K562 (cell line): ENCODE measurements at regions not wholly inside any gene's neighbourhood (a gene's known extent, or its start where the extent isn't known, plus 50 kb on each side); places are given as distances from the start of the nearest gene placed in this dataset.

Experiments used
- ATAC-seq: fragments of 200-7000 bp; cut with Tn5 transposase; 3 replicates; pipeline ENCODE4 v1.9.1; 2020; ENCODE audit warnings: moderate library complexity
- BruUV-seq: library from RNA; stranded (reverse); fragments of 400-500 nt; replicated peaks from 2 replicates; lab custom pipeline; 2021; lab: Mats Ljungman, UMichigan
- CTCF ChIA-PET: fragments of 300-600 bp; formaldehyde crosslinking; extraction: SDS; loops from one replicate; lab custom pipeline; 2021; ENCODE audit warnings: low intra/inter-chr PET ratio; lab: Yijun Ruan, JAX
- POLR2A ChIA-PET: fragments of 300-600, 350-650 bp; sonication (Branson Sonifier 250); formaldehyde crosslinking; extraction: SDS; loops from one replicate; lab custom pipeline; 2021; ENCODE audit warnings: antibody characterized with exemption, inconsistent platforms; lab: Yijun Ruan, JAX
- DNase-seq, 4 experiments: peaks; one replicate each; pipeline versions ENCODE4 v3.0.0 to v3.0.0-alpha.2; 2011 to 2018; ENCODE audit warnings: low spot score in 3 of 4, mixed read lengths in 3 of 4; ENCODE audit errors: extremely low read depth in 1 of 4
- FAIRE-seq: peaks from 2 replicates; lab custom pipeline; 2011; peaks lifted over from hg19 to GRCh38; lab: Jason Lieb, UNC
- H2AFZ ChIP-seq: 2 replicates; pipeline ENCODE4 v1.6.0; 2011; ENCODE audit warnings: low read depth, low read length, control low read depth, inconsistent platforms
- H3K27ac ChIP-seq: fragments of 200-600 bp; 3 replicates; pipeline ENCODE4 v1.8.0; 2011; ENCODE audit warnings: low read depth, mild to moderate bottlenecking, control low read depth, inconsistent platforms, low read length, moderate library complexity, mixed read lengths; ENCODE audit errors: extremely low read depth
- H3K27me3 ChIP-seq, 2 experiments: fragments of 300-600 bp in 1 of 2; 2 replicates in 1 of 2; 3 replicates in 1 of 2; pipeline versions ENCODE4 v1.6.0 to v1.8.0; 2011; ENCODE audit warnings: inconsistent platforms in 2 of 2, low read length in 2 of 2, mild to moderate bottlenecking in 1 of 2, mixed read lengths in 1 of 2, moderate library complexity in 1 of 2; ENCODE audit not compliant: control insufficient read depth in 2 of 2, insufficient read depth in 2 of 2
- H3K36me3 ChIP-seq: fragments of 300-600 bp; 3 replicates; pipeline ENCODE4 v1.8.0; 2011; ENCODE audit warnings: mild to moderate bottlenecking, low read length, inconsistent platforms; ENCODE audit not compliant: control insufficient read depth, insufficient read depth
- H3K4me1 ChIP-seq, 2 experiments: fragments of 200-600 bp in 1 of 2; replicated peaks in 1 of 2; 2 replicates in 1 of 2; 3 replicates in 1 of 2; pipeline versions ENCODE4 v1.5.1 to v1.8.0; 2011; ENCODE audit warnings: inconsistent platforms in 2 of 2, low read length in 2 of 2, mild to moderate bottlenecking in 1 of 2, mixed read lengths in 1 of 2, moderate library complexity in 1 of 2; ENCODE audit not compliant: control insufficient read depth in 2 of 2, insufficient read depth in 2 of 2
- H3K4me2 ChIP-seq: 2 replicates; pipeline ENCODE4 v1.6.1; 2011; ENCODE audit warnings: low read length, control low read depth, inconsistent platforms, mixed read lengths; ENCODE audit not compliant: insufficient read depth
- H3K4me3 ChIP-seq: fragments of 200-600 bp; sonication (generic), shearing (Covaris generic); 2 replicates; pipeline ENCODE4 v1.5.1; 2016; ENCODE audit warnings: control low read depth, inconsistent platforms
- H3K79me2 ChIP-seq: fragments of 200-600 bp; 3 replicates; pipeline ENCODE4 v1.8.0; 2011; ENCODE audit warnings: low read length, inconsistent platforms; ENCODE audit not compliant: control insufficient read depth, insufficient read depth
- H3K9ac ChIP-seq, 2 experiments: 2 replicates each; pipeline versions ENCODE4 v1.6.0 to v1.6.1; 2011; ENCODE audit warnings: low read depth in 2 of 2, low read length in 2 of 2, control low read depth in 1 of 2, inconsistent platforms in 1 of 2, mild to moderate bottlenecking in 1 of 2, mixed read lengths in 1 of 2; ENCODE audit not compliant: insufficient read depth in 1 of 2
- H3K9me1 ChIP-seq: one replicate; pipeline ENCODE4 v1.6.0; 2011; ENCODE audit warnings: inconsistent platforms, mild to moderate bottlenecking, low read length, moderate library complexity; ENCODE audit not compliant: control insufficient read depth, insufficient read depth
- H3K9me3 ChIP-seq: replicated peaks from 2 replicates; pipeline ENCODE4 v1.5.1; 2011; ENCODE audit warnings: low read depth, low read length, inconsistent platforms; ENCODE audit not compliant: control insufficient read depth, insufficient read depth
- H4K20me1 ChIP-seq: replicated peaks from 2 replicates; pipeline ENCODE4 v1.6.1; 2011; ENCODE audit warnings: low read length, inconsistent platforms, mixed read lengths; ENCODE audit not compliant: control insufficient read depth, insufficient read depth
- CAMTA2 ChIP-seq: fragments of 250-450 bp; sonication (Bioruptor Pico); conservative IDR thresholded peaks from 2 replicates; pipeline ENCODE4 v1.5.1; 2022
- DACH1 ChIP-seq: fragments of 450-650 bp; IDR thresholded peaks from 2 replicates; pipeline ENCODE4 v1.6.1; 2018; ENCODE audit not compliant: partially characterized antibody
- DDX20 ChIP-seq: fragments of 450-650 bp; IDR thresholded peaks from 2 replicates; pipeline ENCODE4 v1.6.1; 2016; ENCODE audit warnings: missing genetic modification characterization, low read depth, mild to moderate bottlenecking, missing compliant biosample characterization, moderate library complexity
- EGR1 ChIP-seq: fragments of 450-650 bp; conservative IDR thresholded peaks from 2 replicates; pipeline ENCODE4 v1.6.1; 2017; ENCODE audit warnings: mild to moderate bottlenecking
- POLR2G ChIP-seq: fragments of 200-400 bp; formaldehyde crosslinking; IDR thresholded peaks from 2 replicates; pipeline ENCODE4 v1.6.1; 2017; ENCODE audit warnings: low read depth, mild to moderate bottlenecking, antibody characterized with exemption, low read length, moderate library complexity
- PTBP1 ChIP-seq: fragments of 200-400 bp; formaldehyde crosslinking; IDR thresholded peaks from 2 replicates; pipeline ENCODE4 v1.6.1; 2017; ENCODE audit warnings: low read depth, low read length
- PTRF ChIP-seq: fragments of 450-650 bp; IDR thresholded peaks from 2 replicates; pipeline ENCODE4 v1.6.1; 2016; ENCODE audit warnings: mild to moderate bottlenecking, missing genetic modification characterization, missing compliant biosample characterization
- TCFL5 ChIP-seq: fragments of 250-450 bp; sonication (Bioruptor Pico); conservative IDR thresholded peaks from 2 replicates; pipeline ENCODE4 v1.6.1; 2021; ENCODE audit warnings: mild to moderate bottlenecking, moderate library complexity, matching md5 sums
- ZNF79 ChIP-seq: fragments of 250-450 bp; sonication (Bioruptor Pico); IDR thresholded peaks from 2 replicates; pipeline ENCODE4 v1.4.0; 2020; ENCODE audit warnings: low read depth, mild to moderate bottlenecking, moderate library complexity
- WGBS: fragments of 100-300 bp; shearing (Covaris generic); methylation state at CpG from one replicate; pipeline ENCODE4 v1.1.6; 2016; ENCODE audit warnings: low coverage, mixed read lengths; ENCODE audit not compliant: insufficient coverage; ENCODE audit errors: missing lambda C conversion rate; 5-methylcytosine and 5-hydroxymethylcytosine counted together
- in situ Hi-C: fragments of 300-500 bp; cut with MboI; formaldehyde crosslinking; loops from 4 replicates; pipeline ENCODE4 v1.15.0; 2018; ENCODE audit warnings: inconsistent platforms, mixed read lengths
- intact Hi-C: fragments of 100-400 bp; cut with micrococcal nuclease; formaldehyde crosslinking; loops from 2 replicates; pipeline ENCODE4 v1.14.2; 2022
- TF ChIP-seq, protein P1 (sequence below), 2 experiments: fragments of 150-350 bp in 1 of 2; IDR thresholded peaks; 2 replicates each; pipeline ENCODE4 v1.6.1; 2012 to 2016; ENCODE audit warnings: low read depth in 2 of 2, low read length in 2 of 2, mild to moderate bottlenecking in 1 of 2, moderate library complexity in 1 of 2

- Histone ChIP-seq H2AFZ (no peak overlapping the region), H3K27me3 (no peaks in the 10 kb centered on the region)
- CTCF ChIA-PET, result no interaction called here
Measured at GRCh38 chr4:31334086-31334910, 614.1 kb downstream of the PCDH7 start.

More at GRCh38 chr4:31334086-31334910, 614.1 kb downstream of the PCDH7 start:
- Histone ChIP-seq H3K4me1 (no peaks in the 10 kb centered on the region), H3K27ac (no peak overlapping the region), H4K20me1 (no peaks in the 10 kb centered on the region)
- DNase-seq (no peak), FAIRE-seq (no peak)
- intact Hi-C loops, result no loop called here
- POLR2A ChIA-PET, result no interaction called here
- TF ChIP-seq PTRF (tag) (no peak), POLR2G (no peak), ZNF79 (CRISPR knock-in tag) (no peak), DACH1 (no peak), TCFL5 (CRISPR knock-in tag) (no peak), DDX20 (tag) (no peak), EGR1 (no peak), CAMTA2 (CRISPR knock-in tag) (no peak), PTBP1 (no peak)
- TF ChIP-seq, protein P1, sequence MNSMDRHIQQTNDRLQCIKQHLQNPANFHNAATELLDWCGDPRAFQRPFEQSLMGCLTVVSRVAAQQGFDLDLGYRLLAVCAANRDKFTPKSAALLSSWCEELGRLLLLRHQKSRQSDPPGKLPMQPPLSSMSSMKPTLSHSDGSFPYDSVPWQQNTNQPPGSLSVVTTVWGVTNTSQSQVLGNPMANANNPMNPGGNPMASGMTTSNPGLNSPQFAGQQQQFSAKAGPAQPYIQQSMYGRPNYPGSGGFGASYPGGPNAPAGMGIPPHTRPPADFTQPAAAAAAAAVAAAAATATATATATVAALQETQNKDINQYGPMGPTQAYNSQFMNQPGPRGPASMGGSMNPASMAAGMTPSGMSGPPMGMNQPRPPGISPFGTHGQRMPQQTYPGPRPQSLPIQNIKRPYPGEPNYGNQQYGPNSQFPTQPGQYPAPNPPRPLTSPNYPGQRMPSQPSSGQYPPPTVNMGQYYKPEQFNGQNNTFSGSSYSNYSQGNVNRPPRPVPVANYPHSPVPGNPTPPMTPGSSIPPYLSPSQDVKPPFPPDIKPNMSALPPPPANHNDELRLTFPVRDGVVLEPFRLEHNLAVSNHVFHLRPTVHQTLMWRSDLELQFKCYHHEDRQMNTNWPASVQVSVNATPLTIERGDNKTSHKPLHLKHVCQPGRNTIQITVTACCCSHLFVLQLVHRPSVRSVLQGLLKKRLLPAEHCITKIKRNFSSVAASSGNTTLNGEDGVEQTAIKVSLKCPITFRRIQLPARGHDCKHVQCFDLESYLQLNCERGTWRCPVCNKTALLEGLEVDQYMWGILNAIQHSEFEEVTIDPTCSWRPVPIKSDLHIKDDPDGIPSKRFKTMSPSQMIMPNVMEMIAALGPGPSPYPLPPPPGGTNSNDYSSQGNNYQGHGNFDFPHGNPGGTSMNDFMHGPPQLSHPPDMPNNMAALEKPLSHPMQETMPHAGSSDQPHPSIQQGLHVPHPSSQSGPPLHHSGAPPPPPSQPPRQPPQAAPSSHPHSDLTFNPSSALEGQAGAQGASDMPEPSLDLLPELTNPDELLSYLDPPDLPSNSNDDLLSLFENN (IDR thresholded peaks at IDR 0.05; ENCODE audit: low read depth in 2 of 2, low read length in 2 of 2), result no peak
- TF ChIP-seq, all 486 proteins: peak for 0
- in situ Hi-C loops, result no loop called here
- Histone ChIP-seq H3K9me1 (no peaks in the 10 kb centered on the region), H3K36me3 (no peaks in the 10 kb centered on the region), H3K9ac (no peak overlapping the region), H3K79me2 (no peaks in the 10 kb centered on the region), H3K4me3 (no peak overlapping the region), H3K9me3 (no peaks in the 10 kb centered on the region), H3K4me2 (no peak overlapping the region)
- no TSS peak for BruUV-seq
- ATAC-seq, result no peak
- WGBS, result 11% methylated on average over 2 of the region's 2 CpGs
